ENCODE measurements at regions not wholly inside any gene's neighbourhood (a gene's known extent, or its start where the extent isn't known, plus 50 kb on each side); places are given as distances from the start of the nearest gene placed in this dataset.

GRCh38 chr6:149137594-149137993 lies 179.9 kb upstream of the TAB2 start:
- TF ChIP-seq CTCF (IDR thresholded peaks at IDR 0.05) (no peak), EP300 (IDR thresholded peaks at IDR 0.05) (no peak), POLR2A (IDR thresholded peaks at IDR 0.05) (no peak)
